GM12873 (cell line): ENCODE measurements at regions not wholly inside any gene's neighbourhood (a gene's known extent, or its start where the extent isn't known, plus 50 kb on each side); places are given as distances from the start of the nearest gene placed in this dataset.

Source experiments
- CTCF ChIP-seq: IDR thresholded peaks from 2 replicates; pipeline ENCODE4 v1.5.1; 2012; ENCODE audit warnings: low read depth, mild to moderate bottlenecking, moderate library complexity, low read length, control low read depth; ENCODE audit not compliant: insufficient read depth; ENCODE audit errors: missing control alignments

- TF ChIP-seq CTCF, result no peak
These were observed 350.5 kb upstream of the CHRM2 start for GRCh38 chr7:136517971-136518370.

- TF ChIP-seq CTCF, result no peak
These were observed 353.7 kb upstream of the CHRM2 start for GRCh38 chr7:136514776-136515175.

DNA sequence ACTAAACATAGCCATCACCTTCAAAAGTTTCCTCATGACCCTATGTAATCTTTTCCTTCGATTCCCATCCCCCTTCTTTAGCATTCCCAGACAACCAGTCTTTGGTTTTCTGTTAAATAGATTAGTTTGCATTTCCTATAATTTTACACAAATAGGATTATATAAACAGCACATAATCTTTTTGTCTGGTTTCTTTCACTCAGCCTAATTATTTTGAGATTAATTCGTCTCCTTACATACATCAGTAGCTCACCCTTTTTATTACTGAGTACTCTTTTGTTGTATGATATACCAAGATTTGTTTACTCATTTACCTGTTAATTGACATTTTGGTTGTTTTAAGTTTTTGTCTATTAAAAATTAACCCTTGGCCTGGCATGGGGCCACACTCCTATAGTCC, 354.7 kb upstream of the CHRM2 start:
- TF ChIP-seq CTCF, result no peak

DNA sequence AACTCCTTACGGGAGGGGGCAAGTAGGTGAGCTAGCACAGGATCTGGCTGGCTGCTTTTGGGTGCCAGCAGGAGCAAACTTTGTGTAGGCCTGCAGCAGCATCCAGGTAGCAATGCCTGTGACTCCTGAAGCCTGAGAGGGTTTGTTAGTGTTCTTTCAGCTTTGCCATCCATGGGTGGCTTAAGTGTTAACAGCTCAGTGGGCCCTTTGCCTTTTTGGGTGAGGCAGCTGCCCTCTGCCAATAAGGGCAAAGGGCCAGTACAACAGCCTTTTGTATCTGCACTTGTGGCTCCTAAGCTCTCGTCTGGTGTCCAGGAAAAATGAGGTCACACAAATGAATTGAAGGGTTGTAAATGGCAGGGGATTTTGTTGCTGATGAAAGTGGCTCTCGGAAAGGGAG, 359.0 kb upstream of the CHRM2 start:
- no peak for TF ChIP-seq CTCF

- no peak for TF ChIP-seq CTCF
These were observed 366.3 kb upstream of the CHRM2 start for GRCh38 chr7:136502162-136502561.

DNA sequence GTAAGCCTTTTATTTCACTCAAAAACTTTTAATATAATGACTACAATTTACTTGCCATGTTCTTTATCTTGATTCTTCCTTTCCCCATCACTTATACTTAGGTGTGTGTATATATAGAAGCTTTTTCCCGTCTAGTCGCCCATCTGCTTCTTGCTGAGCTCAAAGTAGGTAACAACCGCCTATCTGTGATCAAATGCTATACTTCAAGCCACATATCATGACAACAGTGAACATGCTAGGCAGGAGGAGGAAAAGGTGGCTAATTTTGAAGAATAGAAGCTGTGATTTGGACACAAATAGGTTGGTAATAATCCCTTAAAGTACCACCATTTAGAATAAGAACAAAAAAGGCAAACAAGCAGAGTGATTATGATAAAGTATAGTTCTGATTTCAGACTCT, 367.3 kb upstream of the CHRM2 start:
- TF ChIP-seq CTCF, result no peak

- TF ChIP-seq CTCF, result no peak
These were observed 371.9 kb upstream of the CHRM2 start for GRCh38 chr7:136496551-136496950.

DNA sequence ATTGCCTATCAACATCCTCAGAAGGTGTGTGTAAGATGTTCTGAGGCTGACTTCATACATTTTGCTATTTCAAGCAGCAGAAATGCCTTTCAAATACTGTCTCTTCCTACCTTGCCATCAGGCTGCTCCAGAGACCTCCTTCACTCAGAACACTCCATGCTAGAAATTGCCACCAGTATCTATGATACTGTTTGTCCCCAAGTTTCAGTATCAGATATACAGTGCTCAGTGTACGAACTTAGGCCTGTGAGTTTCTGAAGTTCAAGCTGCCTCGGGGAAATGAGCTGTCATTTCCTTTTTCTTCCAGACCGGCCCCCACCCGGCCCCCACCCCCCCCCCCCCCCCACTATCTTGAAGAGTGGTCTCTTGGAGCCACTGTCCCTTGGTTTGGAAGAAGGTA, 373.4 kb upstream of the CHRM2 start:
- no peak for TF ChIP-seq CTCF
